ENCODE measurements at regions not wholly inside any gene's neighbourhood (a gene's known extent, or its start where the extent isn't known, plus 50 kb on each side); places are given as distances from the start of the nearest gene placed in this dataset.
A peak's percentile ranks its signal among the peaks of the same experiment; 100 is the strongest.
"Not testable (repeated sequence)": the region's sequence is repeated elsewhere in the genome, so short reads cannot be mapped to it uniquely, and the experiment has no call there.

- DNase-seq (ENCODE audit: extremely low spot score, insufficient read length, low read depth) (no peak), FAIRE-seq (no peak)
Measured at GRCh38 chr2:122081751-122082150, 326.3 kb downstream of the TSN start.

DNA sequence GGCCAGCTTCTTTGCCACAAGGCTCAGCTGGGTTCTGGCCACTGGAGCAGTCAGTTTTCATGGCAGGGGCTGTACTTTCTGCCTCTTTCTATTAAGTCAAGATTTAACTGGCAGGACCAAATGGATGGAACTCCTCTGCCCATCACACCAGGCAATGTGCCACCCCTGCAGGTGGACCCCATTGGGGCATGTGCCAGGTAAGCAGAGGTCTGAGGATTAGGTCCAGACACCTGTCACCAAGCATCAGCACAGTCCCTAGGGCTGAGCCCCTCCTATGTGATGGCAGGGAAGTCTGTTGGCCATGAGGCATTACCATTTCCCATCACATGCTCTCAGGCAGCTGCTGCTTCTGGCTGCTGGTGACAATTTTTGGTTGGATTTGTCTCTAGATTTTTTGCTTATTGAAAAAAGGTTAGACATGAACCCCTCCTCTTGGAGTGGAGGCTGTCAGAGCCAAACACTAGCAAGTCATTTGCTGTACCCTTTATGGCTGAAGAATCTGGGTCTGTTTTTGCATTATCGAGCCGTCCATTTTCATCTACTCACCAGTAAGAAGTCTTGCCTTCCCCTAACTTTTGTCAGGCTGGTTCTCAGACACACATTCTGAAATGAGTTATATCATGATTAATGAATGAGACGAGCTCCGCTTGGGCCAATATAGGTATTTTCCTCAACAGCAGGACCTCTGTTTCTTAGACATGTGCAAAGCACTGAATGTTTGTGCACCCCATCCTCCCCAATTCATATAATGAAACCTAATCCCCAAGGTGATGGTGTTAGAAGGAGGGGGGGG is 328.0 kb downstream of the TSN start:
- FAIRE-seq: no peak
- DNase-seq (ENCODE audit: extremely low spot score, insufficient read length, low read depth): no peak

- not testable (repeated sequence) for DNase-seq (ENCODE audit: extremely low spot score, insufficient read length, low read depth); FAIRE-seq
Measured at GRCh38 chr2:122085672-122086071, 330.2 kb downstream of the TSN start.

GRCh38 chr2:122094557-122094956 is 339.1 kb downstream of the TSN start:
- DNase-seq (ENCODE audit: extremely low spot score, insufficient read length, low read depth): no peak
- no peak for FAIRE-seq

DNA sequence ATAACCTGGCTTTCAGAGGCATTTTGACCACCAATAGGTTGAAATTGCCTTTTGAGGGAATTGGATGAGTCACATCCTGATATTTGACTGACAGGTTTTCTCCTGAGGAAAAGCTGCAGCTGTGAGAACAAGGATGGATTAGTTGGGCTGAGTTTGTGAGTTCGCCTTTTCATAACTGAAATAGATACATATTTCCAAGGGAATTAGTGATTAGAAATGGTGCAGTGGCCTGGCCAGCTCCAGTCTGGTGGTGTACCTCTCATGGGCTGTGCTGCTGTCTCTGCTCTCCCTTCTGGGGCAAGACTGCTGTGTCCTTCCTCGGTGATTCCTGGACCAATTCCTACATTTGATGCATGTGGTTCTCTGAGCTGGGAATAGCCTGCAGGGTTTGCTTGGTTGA is 341.3 kb downstream of the TSN start:
- FAIRE-seq: no peak
- DNase-seq (ENCODE audit: extremely low spot score, insufficient read length, low read depth): no peak

GRCh38 chr2:122098306-122098705 is 342.9 kb downstream of the TSN start:
- DNase-seq (ENCODE audit: extremely low spot score, insufficient read length, low read depth): no peak
- no peak for FAIRE-seq

DNA sequence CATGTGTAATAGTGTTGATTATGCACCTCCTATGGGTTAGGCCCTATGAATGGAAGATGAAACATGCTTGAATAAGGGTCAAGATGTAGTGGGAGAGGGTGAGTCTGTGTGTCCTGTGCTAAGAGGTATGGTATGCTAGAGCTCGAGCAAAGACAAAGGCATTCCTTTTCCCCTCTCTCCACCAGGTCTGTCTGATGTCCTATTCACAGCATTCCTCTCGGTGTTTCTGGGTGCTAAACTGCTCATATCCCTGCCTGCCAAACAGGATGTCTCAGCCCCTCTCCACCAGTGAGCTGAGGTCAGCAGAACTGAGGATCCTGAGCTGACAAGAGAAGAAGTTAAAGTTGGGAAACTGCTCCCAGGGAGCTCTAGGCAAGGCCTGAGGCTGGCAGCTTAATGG is 344.9 kb downstream of the TSN start:
- no peak for FAIRE-seq

GRCh38 chr2:122100756-122101155 is 345.3 kb downstream of the TSN start:
- no peak for FAIRE-seq
- DNase-seq (ENCODE audit: extremely low spot score, insufficient read length, low read depth): no peak

More for the DNA sequence above, 344.9 kb downstream of the TSN start:
- no peak for DNase-seq (ENCODE audit: extremely low spot score, insufficient read length, low read depth)

DNA sequence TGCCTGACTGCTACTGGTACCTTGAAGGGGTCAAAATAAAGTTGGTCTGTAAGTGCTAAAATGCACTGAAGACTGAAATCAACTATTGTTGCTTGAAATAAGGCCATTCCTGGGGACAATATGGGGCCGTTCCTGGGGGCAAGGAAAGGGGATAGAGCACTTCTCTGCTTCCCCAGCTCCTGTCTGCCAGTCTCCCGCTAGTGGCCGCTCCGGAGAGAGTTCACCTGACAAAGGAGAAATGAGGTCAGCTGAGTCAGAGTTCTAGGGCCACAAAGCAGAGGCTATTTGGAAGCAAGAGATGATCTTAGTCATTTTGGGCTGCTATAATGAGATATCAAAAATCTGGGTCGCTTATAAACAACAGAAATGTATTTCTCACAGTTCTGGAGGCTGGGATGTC is 345.9 kb downstream of the TSN start:
- FAIRE-seq (no peak), DNase-seq (ENCODE audit: extremely low spot score, insufficient read length, low read depth) (no peak)

DNA sequence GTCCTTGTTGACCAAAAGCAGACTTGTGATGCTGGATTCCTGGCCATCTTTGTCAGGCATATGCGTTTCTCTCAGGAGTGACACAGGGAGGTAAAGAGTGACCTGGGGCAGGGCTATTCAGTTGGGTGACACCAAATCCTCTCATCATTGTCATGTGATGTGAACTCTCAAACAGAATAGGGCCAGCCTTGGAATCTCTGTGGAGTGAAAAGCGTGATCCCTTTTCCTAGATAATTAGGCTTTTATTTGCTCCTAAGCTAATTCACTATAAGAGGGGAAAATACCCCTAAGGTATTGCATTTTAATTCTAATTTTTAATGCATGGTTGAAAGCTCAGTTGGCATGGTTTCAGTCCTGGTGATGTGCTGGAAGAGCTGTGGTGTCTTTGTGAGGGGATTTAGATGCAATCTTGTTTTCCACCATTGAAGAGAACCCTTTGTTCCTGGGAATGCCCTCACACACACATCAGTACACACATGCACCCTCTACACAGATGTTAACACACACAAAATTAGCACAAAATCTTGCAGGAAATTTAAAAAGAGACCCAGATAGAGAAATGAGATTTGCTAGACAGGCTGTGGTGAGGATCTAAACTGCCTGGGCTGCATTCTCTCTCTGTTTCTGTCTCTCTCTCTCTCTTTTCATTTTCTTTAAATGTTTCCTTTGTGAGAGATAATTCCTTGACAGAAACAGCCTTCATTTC is 349.9 kb downstream of the TSN start:
- FAIRE-seq (no peak), DNase-seq (ENCODE audit: extremely low spot score, insufficient read length, low read depth) (no peak)

DNA sequence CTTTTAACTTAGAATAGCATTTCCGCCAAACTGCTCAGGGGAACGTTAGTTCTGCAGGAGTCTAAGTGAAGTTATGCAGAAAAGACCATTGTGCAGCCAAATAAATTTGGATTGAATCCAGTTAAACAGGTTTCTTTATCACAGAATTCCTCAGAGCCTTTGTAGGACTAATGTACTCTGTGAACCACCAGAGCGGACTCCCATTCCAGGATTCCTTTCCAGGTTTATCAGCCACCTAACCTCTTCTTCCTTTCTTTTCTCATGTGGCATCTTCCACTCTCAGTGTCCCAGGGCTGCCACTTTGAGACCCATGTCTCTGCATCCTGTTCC is 350.4 kb downstream of the TSN start:
- FAIRE-seq: no peak

DNA sequence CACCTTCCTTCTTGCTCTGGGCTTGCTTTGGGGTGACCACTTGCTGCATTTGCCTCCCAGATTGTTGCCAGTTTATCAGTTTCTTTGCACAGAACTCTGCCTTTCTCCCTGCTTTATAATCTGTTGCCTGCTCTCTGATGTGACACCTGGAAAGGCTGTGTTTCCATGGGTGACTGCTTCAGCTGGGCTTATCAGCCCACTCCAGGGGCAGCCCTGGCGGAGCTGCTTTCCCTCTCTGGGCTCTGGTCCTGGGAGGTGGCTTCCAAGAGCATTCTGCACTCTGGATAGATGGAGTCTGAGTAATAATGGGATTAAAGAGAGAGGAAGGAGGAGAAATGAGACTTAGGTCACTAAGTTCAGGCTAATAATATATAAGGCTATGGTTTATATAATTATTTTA is 352.7 kb downstream of the TSN start:
- FAIRE-seq (no peak), DNase-seq (ENCODE audit: extremely low spot score, insufficient read length, low read depth) (no peak)

More for the DNA sequence above, 350.4 kb downstream of the TSN start:
- no peak for DNase-seq (ENCODE audit: extremely low spot score, insufficient read length, low read depth)

GRCh38 chr2:122112216-122113005 is 357.0 kb downstream of the TSN start:
- no peak for DNase-seq (ENCODE audit: extremely low spot score, insufficient read length, low read depth)
- FAIRE-seq: no peak

- DNase-seq (ENCODE audit: extremely low spot score, insufficient read length, low read depth): no peak
- no peak for FAIRE-seq
Measured at GRCh38 chr2:122114421-122114820, 359.0 kb downstream of the TSN start.

DNA sequence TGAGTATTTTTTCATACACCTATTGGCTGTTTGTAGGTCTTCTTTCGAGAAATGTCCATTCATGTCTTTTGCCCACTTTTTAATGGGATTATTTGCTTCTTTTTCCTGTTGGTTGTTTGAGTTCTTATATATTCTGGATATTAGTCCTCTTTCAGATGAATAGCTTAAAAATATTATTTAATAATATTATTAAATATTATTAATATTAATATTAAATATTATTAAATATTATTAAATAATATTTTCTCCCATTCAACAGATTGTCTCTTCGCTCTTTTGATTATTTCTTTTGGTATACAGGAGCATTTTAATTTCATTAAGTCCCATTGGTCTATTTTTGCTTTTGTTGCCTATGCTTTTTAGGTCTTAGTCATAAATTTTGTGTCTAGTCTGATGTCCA is 361.9 kb downstream of the TSN start:
- FAIRE-seq (no peak), DNase-seq (ENCODE audit: extremely low spot score, insufficient read length, low read depth) (no peak)

- no peak for DNase-seq (ENCODE audit: extremely low spot score, insufficient read length, low read depth)
Measured at GRCh38 chr2:122129399-122129798, 373.9 kb downstream of the TSN start.

GRCh38 chr2:122132147-122132691 is 376.8 kb downstream of the TSN start:
- FAIRE-seq (no peak), DNase-seq (ENCODE audit: extremely low spot score, insufficient read length, low read depth) (no peak)

More at GRCh38 chr2:122129399-122129798, 373.9 kb downstream of the TSN start:
- FAIRE-seq: no peak

DNA sequence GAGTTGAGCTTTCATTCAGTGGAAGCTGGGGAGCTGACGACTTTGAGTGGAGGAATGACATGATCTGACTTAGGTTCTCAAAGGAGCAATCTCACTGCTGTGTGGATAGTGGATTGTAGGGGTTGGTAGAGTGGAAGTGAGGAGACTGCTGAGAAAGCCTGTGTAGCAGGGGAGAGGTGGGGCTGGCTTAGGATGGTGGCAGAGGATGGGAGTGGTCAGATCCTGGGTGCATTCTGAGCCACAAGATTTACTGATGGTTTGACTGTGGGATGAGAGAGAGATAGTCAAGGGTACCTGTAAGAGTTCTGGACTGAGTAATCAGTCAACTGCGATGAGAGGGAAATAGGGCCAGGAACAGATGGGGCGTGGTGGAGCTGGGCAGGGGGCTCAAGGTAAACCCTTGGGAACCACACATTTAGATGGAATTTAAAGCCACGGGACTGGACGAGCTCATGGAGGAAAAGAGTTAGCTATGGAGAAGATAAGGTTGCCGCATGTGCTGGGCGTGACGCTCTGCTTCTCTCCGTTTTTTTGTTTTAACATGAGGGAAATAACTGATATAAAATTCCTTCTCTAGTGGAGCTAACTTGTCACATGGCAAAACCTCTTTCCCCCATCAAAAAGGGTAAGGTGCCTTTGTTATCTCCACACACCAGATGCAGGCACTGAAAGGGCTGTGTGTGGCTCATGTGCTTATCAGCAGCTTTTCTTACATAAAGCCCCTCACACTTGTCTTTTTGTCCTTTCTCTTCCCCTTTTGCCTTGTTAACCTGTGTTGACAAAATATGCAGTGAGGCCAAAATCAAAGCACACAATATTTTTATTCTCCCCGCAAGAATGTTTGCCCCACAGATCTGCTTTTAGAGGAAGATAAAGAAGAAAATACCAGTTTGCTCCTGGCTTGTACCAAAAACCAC is 379.8 kb downstream of the TSN start:
- DNase-seq (ENCODE audit: extremely low spot score, insufficient read length, low read depth) (no peak), FAIRE-seq (no peak)

DNA sequence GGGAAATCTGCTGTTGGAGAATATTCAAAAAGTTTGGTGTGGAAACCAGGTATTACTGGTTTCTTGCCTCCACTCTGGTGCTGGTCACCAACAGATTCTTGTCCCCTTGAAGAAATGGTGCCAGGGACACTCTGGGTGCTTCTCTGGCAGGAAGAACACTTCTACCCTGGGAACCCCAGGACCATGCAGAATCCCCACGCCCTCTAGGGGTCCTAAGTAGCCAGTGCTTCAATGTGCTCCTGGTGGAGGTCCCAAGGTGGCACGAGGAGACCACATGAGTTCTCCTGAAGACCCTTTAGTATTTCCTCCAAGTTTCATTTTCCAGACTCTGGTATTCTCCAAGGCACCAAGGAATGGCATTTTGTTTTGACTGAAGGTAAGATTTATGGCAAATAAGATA is 380.6 kb downstream of the TSN start:
- FAIRE-seq: no peak

GRCh38 chr2:122138561-122138960 is 383.1 kb downstream of the TSN start:
- FAIRE-seq: no peak

More for the DNA sequence above, 380.6 kb downstream of the TSN start:
- DNase-seq (ENCODE audit: extremely low spot score, insufficient read length, low read depth): peak; percentile 11

More at GRCh38 chr2:122138561-122138960, 383.1 kb downstream of the TSN start:
- no peak for DNase-seq (ENCODE audit: extremely low spot score, insufficient read length, low read depth)

Data from GM18507 (cell line).